SK-N-MC (cell line): ENCODE measurements at regions not wholly inside any gene's neighbourhood (a gene's known extent, or its start where the extent isn't known, plus 50 kb on each side); places are given as distances from the start of the nearest gene placed in this dataset.

Experiments
- EZH2 ChIP-seq: fragments of 200-600 bp; sonication (generic); IDR thresholded peaks from one replicate; pipeline ENCODE4 v1.6.1; 2017; ENCODE audit warnings: antibody characterized with exemption
- POLR2AphosphoS5 ChIP-seq: IDR thresholded peaks from 2 replicates; pipeline ENCODE4 v1.6.1; 2012; ENCODE audit warnings: mild to moderate bottlenecking, low read depth, low read length, borderline replicate concordance

DNA sequence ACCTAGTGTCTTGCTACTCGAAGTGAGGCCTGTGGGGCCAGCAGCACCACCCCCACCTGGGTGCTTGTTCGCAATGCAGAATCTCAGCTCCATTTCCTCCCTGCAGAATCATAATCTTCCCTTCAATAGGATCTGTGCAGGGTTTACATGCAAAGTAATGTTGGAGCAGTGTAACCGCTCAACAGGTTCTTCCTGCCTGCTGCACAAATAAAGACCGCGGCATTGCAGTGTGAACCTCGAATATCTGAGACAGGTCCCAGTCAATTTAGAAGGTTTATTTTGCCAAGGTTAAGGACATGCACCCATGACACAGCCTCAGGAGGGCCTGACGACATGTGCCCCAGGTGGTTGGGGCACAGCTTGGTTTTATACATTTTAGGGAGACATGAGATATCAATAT is 119.2 kb downstream of the TLR5 start:
- TF ChIP-seq EZH2, result no peak
- TF ChIP-seq POLR2AphosphoS5, result no peak
